Trophoblast cell (in vitro differentiated cells and primary cell): ENCODE measurements at regions not wholly inside any gene's neighbourhood (a gene's known extent, or its start where the extent isn't known, plus 50 kb on each side); places are given as distances from the start of the nearest gene placed in this dataset.

Experiments used
- DNase-seq, 2 donors: peaks; one replicate each; pipeline ENCODE4 v3.0.0-alpha.2; 2016
- H2AFZ ChIP-seq: 2 replicates; pipeline ENCODE4 v1.6.1; 2013; ENCODE audit warnings: low read length, moderate library complexity, mild to moderate bottlenecking; ENCODE audit not compliant: insufficient read depth, poor library complexity
- H2AK5ac ChIP-seq: 2 replicates; pipeline ENCODE4 v1.6.1; 2013; ENCODE audit warnings: mild to moderate bottlenecking, low read length
- H2BK120ac ChIP-seq: 2 replicates; pipeline ENCODE4 v1.6.1; 2013; ENCODE audit warnings: low read length, mild to moderate bottlenecking, moderate library complexity; ENCODE audit not compliant: insufficient read depth, poor library complexity
- H2BK12ac ChIP-seq: 2 replicates; pipeline ENCODE4 v1.6.1; 2013; ENCODE audit warnings: mild to moderate bottlenecking, low read length, moderate library complexity
- H2BK5ac ChIP-seq: 2 replicates; pipeline ENCODE4 v1.6.1; 2013; ENCODE audit warnings: low read length, low read depth, moderate library complexity, mild to moderate bottlenecking; ENCODE audit not compliant: poor library complexity
- H3K14ac ChIP-seq: 2 replicates; pipeline ENCODE4 v1.6.1; 2013; ENCODE audit warnings: mild to moderate bottlenecking, low read length
- H3K18ac ChIP-seq: 2 replicates; pipeline ENCODE4 v1.6.1; 2013; ENCODE audit warnings: mild to moderate bottlenecking, low read length
- H3K23ac ChIP-seq: 2 replicates; pipeline ENCODE4 v1.6.1; 2013; ENCODE audit warnings: low read length
- H3K27ac ChIP-seq: 2 replicates; pipeline ENCODE4 v1.5.1; 2013; ENCODE audit warnings: low read depth, mild to moderate bottlenecking, inconsistent platforms, low read length, moderate library complexity
- H3K27me3 ChIP-seq: 2 replicates; pipeline ENCODE4 v1.6.1; 2013; ENCODE audit warnings: inconsistent platforms, mild to moderate bottlenecking, low read length, moderate library complexity; ENCODE audit not compliant: insufficient read depth
- H3K36me3 ChIP-seq, 2 experiments: 1 replicate in 1 of 2; 2 replicates in 1 of 2; pipeline ENCODE4 v1.6.1; 2013; ENCODE audit warnings: low read length in 2 of 2, mild to moderate bottlenecking in 2 of 2, moderate library complexity in 1 of 2; ENCODE audit not compliant: insufficient read depth in 2 of 2, control insufficient read depth in 1 of 2
- H3K4ac ChIP-seq: 2 replicates; pipeline ENCODE4 v1.6.1; 2013; ENCODE audit warnings: low read depth, mild to moderate bottlenecking, low read length, moderate library complexity
- H3K4me1 ChIP-seq, 2 experiments: 1 replicate in 1 of 2; 2 replicates in 1 of 2; pipeline ENCODE4 v1.6.1; 2013; ENCODE audit warnings: low read length in 2 of 2, mild to moderate bottlenecking in 2 of 2, moderate library complexity in 1 of 2; ENCODE audit not compliant: insufficient read depth in 2 of 2, control insufficient read depth in 1 of 2
- H3K4me2 ChIP-seq: 2 replicates; pipeline ENCODE4 v1.6.1; 2013; ENCODE audit warnings: inconsistent platforms, mild to moderate bottlenecking, low read length, moderate library complexity
- H3K4me3 ChIP-seq: 2 replicates; pipeline ENCODE4 v1.5.1; 2013; ENCODE audit warnings: mild to moderate bottlenecking, low read depth, low read length, inconsistent platforms
- H3K79me1 ChIP-seq: one replicate; pipeline ENCODE4 v1.6.1; 2013; ENCODE audit warnings: low read length
- H3K79me2 ChIP-seq: 2 replicates; pipeline ENCODE4 v1.6.1; 2013; ENCODE audit warnings: low read length, mild to moderate bottlenecking; ENCODE audit not compliant: control insufficient read depth, insufficient read depth, poor library complexity
- H3K9ac ChIP-seq: 2 replicates; pipeline ENCODE4 v1.6.1; 2013; ENCODE audit warnings: mild to moderate bottlenecking, low read length
- H3K9me3 ChIP-seq: 2 replicates; pipeline ENCODE4 v1.6.1; 2013; ENCODE audit warnings: low read depth, mild to moderate bottlenecking, control low read depth, inconsistent platforms, low read length; ENCODE audit not compliant: insufficient read depth
- H4K12ac ChIP-seq: 2 replicates; pipeline ENCODE4 v1.6.1; 2013; ENCODE audit warnings: low read depth, mild to moderate bottlenecking, low read length, moderate library complexity
- H4K8ac ChIP-seq: 2 replicates; pipeline ENCODE4 v1.6.1; 2013; ENCODE audit warnings: low read depth, mild to moderate bottlenecking, low read length, moderate library complexity
- H4K91ac ChIP-seq: one replicate; pipeline ENCODE4 v1.6.1; 2013; ENCODE audit warnings: low read depth, mild to moderate bottlenecking, low read length, moderate library complexity
- WGBS: extraction: QIAGEN DNeasy Blood & Tissue Kit; methylation state at CpG from one replicate; pipeline ENCODE4 v1.1.7; 2013; ENCODE audit warnings: missing lambda C conversion rate; ENCODE audit not compliant: insufficient read length, insufficient coverage; ENCODE audit errors: extremely low coverage; 5-methylcytosine and 5-hydroxymethylcytosine counted together

DNA sequence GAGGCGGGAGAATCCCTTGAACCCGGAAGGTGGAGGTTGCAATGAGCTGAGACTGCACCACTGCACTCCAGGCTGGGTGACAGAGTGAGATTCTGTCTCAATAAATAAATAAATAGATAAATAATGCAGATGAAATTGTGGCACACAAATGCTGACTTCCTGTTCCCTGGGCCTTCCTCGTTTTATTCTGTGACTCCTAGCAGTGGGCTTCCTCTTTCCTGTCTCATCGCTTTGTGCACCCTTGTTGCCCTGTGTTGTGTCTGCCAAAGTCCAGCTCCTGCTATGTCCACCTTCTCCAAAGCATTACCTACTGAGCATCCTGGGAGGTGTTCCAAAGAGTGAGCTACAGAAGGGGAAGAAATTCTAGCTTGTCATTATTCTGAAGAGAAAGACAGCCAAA lies 100.2 kb upstream of the TIAM2 start:
- Histone ChIP-seq H2BK120ac (no peak overlapping the region), H2BK5ac (no peak overlapping the region), H3K79me2 (no peaks in the 10 kb centered on the region), H3K27ac (no peak overlapping the region), H3K23ac (no peak overlapping the region), H3K9me3 (no peaks in the 10 kb centered on the region), H3K18ac (no peak overlapping the region), H4K8ac (no peak overlapping the region), H3K4me1 (peaks cover 2% of the 10 kb centered on the region in 2 experiments), H3K4ac (no peak overlapping the region), H4K91ac (no peak overlapping the region), H2AK5ac (no peak overlapping the region), H3K4me2 (no peak overlapping the region), H2BK12ac (no peak overlapping the region), H3K4me3 (no peak overlapping the region), H3K36me3 (no peaks in the 10 kb centered on the region), H3K79me1 (no peaks in the 10 kb centered on the region), H3K9ac (no peak overlapping the region), H3K14ac (no peak overlapping the region), H3K27me3 (no peaks in the 10 kb centered on the region), H4K12ac (no peak overlapping the region), H2AFZ (no peak overlapping the region)
- no peak for DNase-seq
- no CpG with 5 or more reads among the region's 4 CpGs for WGBS

DNA sequence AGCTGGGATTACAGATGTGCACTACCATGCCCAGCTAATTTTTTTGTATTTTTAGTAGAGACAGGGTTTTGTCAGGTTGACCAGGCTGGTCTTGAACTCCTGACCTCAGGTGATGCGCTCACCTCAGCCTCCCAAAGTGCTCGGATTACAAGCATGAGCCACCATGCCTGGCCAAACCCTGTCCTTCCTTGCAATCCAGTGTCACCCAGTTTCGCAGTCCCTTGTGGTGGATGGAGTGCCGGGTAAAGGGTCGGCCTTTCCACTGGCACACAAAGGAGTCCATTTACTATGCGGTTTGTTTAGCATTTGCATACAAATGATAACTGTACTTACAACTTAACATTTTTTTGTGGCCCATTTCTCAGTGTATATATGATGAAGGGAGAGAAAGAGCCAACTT lies 99.3 kb upstream of the TIAM2 start:
- no peak overlapping the region for H3K9ac ChIP-seq
- no peaks in the 10 kb centered on the region for H3K79me2 ChIP-seq
- H3K36me3 ChIP-seq, result no peaks in the 10 kb centered on the region
- no peak overlapping the region for H3K27ac ChIP-seq
- no peak overlapping the region for H4K8ac ChIP-seq
- H3K4ac ChIP-seq, result no peak overlapping the region
- DNase-seq, result no peak
- H3K14ac ChIP-seq, result no peak overlapping the region
- no peaks in the 10 kb centered on the region for H3K9me3 ChIP-seq
- H4K12ac ChIP-seq, result no peak overlapping the region
- H2AFZ ChIP-seq, result no peak overlapping the region
- H3K79me1 ChIP-seq, result no peaks in the 10 kb centered on the region
- H2BK12ac ChIP-seq, result no peak overlapping the region
- no CpG with 5 or more reads among the region's 6 CpGs for WGBS
- H3K4me1 ChIP-seq, result peaks cover 2 to 5% of the 10 kb centered on the region in 2 experiments
- no peak overlapping the region for H2BK120ac ChIP-seq
- no peak overlapping the region for H3K4me2 ChIP-seq
- H4K91ac ChIP-seq, result no peak overlapping the region
- H2AK5ac ChIP-seq, result no peak overlapping the region
- H3K27me3 ChIP-seq, result no peaks in the 10 kb centered on the region
- H3K4me3 ChIP-seq, result no peak overlapping the region
- no peak overlapping the region for H3K23ac ChIP-seq
- H2BK5ac ChIP-seq, result no peak overlapping the region
- no peak overlapping the region for H3K18ac ChIP-seq

DNA sequence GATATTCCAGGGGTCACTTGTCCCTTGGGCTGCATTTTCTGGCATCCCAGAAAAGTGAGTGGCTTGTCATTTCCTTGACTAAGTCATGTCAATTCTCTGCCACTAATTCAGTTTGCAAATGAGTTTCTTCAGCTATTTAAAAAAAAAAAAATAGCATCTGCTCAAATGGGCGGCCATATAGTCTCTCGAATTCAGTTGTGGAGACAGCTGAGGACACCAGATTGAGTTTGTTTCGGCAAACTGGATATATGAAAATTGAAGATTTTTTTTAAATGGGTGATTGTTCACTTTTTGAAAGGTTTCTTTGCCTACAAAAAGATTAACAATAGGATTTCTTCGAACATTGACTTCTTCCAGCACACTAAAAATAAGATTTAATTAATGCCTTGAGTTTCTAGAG lies 96.3 kb upstream of the TIAM2 start:
- Histone ChIP-seq H3K9ac (no peak overlapping the region), H4K8ac (no peak overlapping the region), H3K27me3 (no peaks in the 10 kb centered on the region), H3K14ac (no peak overlapping the region), H2AK5ac (no peak overlapping the region), H2BK12ac (no peak overlapping the region), H4K12ac (no peak overlapping the region), H3K4me1 (peaks cover 2 to 5% of the 10 kb centered on the region in 2 experiments), H3K4ac (no peak overlapping the region), H3K18ac (no peak overlapping the region), H3K4me2 (no peak overlapping the region), H3K79me2 (no peaks in the 10 kb centered on the region), H4K91ac (no peak overlapping the region), H2BK5ac (no peak overlapping the region), H3K9me3 (no peaks in the 10 kb centered on the region), H3K23ac (no peak overlapping the region), H3K36me3 (no peaks in the 10 kb centered on the region), H3K4me3 (no peak overlapping the region), H2BK120ac (no peak overlapping the region), H3K27ac (no peak overlapping the region), H3K79me1 (no peaks in the 10 kb centered on the region), H2AFZ (no peak overlapping the region)
- WGBS, result no CpG with 5 or more reads among the region's 4 CpGs
- no peak for DNase-seq

DNA sequence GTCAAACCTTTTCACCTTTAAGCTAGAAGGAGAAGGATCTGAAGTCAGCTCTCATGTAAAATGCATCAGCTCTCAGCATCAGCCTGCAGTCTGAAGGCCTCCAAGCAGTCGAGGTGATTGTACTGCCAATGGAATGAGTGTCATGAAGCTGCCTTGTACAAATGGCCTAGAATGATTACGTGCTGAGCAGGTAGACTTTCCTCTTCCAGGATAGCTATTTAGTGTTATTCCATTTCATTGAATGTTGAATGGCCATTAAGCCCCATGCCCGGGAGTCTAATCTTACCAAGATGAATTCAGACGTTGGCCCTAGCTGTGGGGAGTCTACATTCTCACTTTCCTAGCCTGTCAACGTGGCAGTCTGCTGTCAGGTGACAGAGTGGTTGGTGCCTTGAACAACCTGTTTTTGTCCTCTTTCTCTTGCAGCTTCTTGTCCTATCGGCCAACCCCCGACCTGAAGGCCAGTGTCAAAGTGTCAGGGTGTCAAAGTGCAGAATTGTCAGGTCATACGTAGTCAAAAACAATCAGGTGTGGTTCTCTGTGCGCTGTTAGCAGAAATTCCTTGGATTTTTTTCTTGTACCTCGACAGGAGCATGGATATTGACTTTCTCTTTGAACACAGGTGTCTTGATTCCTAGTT lies 95.2 kb upstream of the TIAM2 start:
- no peak overlapping the region for H2BK12ac ChIP-seq
- H3K27me3 ChIP-seq, result no peaks in the 10 kb centered on the region
- no peak for DNase-seq
- no peak overlapping the region for H3K4ac ChIP-seq
- no peaks in the 10 kb centered on the region for H3K9me3 ChIP-seq
- WGBS, result no CpG with 5 or more reads among the region's 10 CpGs
- no peak overlapping the region for H4K8ac ChIP-seq
- peaks cover 2 to 5% of the 10 kb centered on the region in 2 experiments for H3K4me1 ChIP-seq
- no peak overlapping the region for H3K9ac ChIP-seq
- no peaks in the 10 kb centered on the region for H3K79me1 ChIP-seq
- no peak overlapping the region for H3K4me3 ChIP-seq
- H3K14ac ChIP-seq, result no peak overlapping the region
- H3K27ac ChIP-seq, result no peak overlapping the region
- H2BK120ac ChIP-seq, result no peak overlapping the region
- no peak overlapping the region for H2AK5ac ChIP-seq
- H3K18ac ChIP-seq, result no peak overlapping the region
- H3K23ac ChIP-seq, result no peak overlapping the region
- H2AFZ ChIP-seq, result no peak overlapping the region
- H3K4me2 ChIP-seq, result no peak overlapping the region
- H4K12ac ChIP-seq, result no peak overlapping the region
- no peak overlapping the region for H2BK5ac ChIP-seq
- no peak overlapping the region for H4K91ac ChIP-seq
- H3K36me3 ChIP-seq, result no peaks in the 10 kb centered on the region
- no peaks in the 10 kb centered on the region for H3K79me2 ChIP-seq
